Endodermal cell (in vitro differentiated cells): ENCODE measurements at regions not wholly inside any gene's neighbourhood (a gene's known extent, or its start where the extent isn't known, plus 50 kb on each side); places are given as distances from the start of the nearest gene placed in this dataset.

ENCODE experiments used
- DNase-seq: peaks from one replicate; pipeline ENCODE4 v3.0.0-alpha.2; 2017
- H3K27ac ChIP-seq: 2 replicates; pipeline ENCODE4 v1.5.1; 2013; ENCODE audit warnings: mild to moderate bottlenecking, low read depth, low read length, moderate library complexity
- H3K27me3 ChIP-seq: 2 replicates; pipeline ENCODE4 v1.6.1; 2013; ENCODE audit warnings: mild to moderate bottlenecking, low read length, moderate library complexity; ENCODE audit not compliant: insufficient read depth, control insufficient read depth, poor library complexity, severe bottlenecking
- H3K36me3 ChIP-seq: 2 replicates; pipeline ENCODE4 v1.7.0; 2013; ENCODE audit warnings: mild to moderate bottlenecking, low read length, moderate library complexity; ENCODE audit not compliant: control insufficient read depth, insufficient read depth
- H3K4me1 ChIP-seq: one replicate; pipeline ENCODE4 v1.7.0; 2013; ENCODE audit warnings: low read length; ENCODE audit not compliant: control insufficient read depth, insufficient read depth
- H3K4me3 ChIP-seq: 2 replicates; pipeline ENCODE4 v1.5.1; 2013; ENCODE audit warnings: mild to moderate bottlenecking, low read length, moderate library complexity
- H3K9ac ChIP-seq: 2 replicates; pipeline ENCODE4 v1.6.1; 2013; ENCODE audit warnings: mild to moderate bottlenecking, low read length, moderate library complexity; ENCODE audit not compliant: poor library complexity, severe bottlenecking; ENCODE audit errors: extremely low read depth
- H3K9me3 ChIP-seq: 2 replicates; pipeline ENCODE4 v1.6.1; 2013; ENCODE audit warnings: mild to moderate bottlenecking, low read length, moderate library complexity; ENCODE audit not compliant: control insufficient read depth
- H3K27ac Mint-ChIP-seq: 2 replicates; pipeline ENCODE4 v1.8.0; 2020; ENCODE audit warnings: mixed read lengths
- H3K27me3 Mint-ChIP-seq: 2 replicates; pipeline ENCODE4 v1.8.0; 2021; ENCODE audit warnings: mild to moderate bottlenecking, mixed read lengths; ENCODE audit not compliant: insufficient read depth
- H3K36me3 Mint-ChIP-seq: 2 replicates; pipeline ENCODE4 v1.8.0; 2020; ENCODE audit warnings: low read depth, mixed read lengths
- H3K4me1 Mint-ChIP-seq: 2 replicates; pipeline ENCODE4 v1.8.0; 2020; ENCODE audit warnings: mixed read lengths
- H3K4me3 Mint-ChIP-seq: 2 replicates; pipeline ENCODE4 v1.8.0; 2020; ENCODE audit warnings: mild to moderate bottlenecking, moderate library complexity, mixed read lengths
- H3K9me3 Mint-ChIP-seq: 2 replicates; pipeline ENCODE4 v1.8.0; 2020; ENCODE audit warnings: mild to moderate bottlenecking, mixed read lengths
- CTCF ChIP-seq: fragments of 200-600 bp; sonication (generic); conservative IDR thresholded peaks from 2 replicates; pipeline ENCODE4 v1.5.0; 2021; ENCODE audit warnings: antibody characterized with exemption, mild to moderate bottlenecking
- WGBS, 2 experiments: methylation state at CpG; one replicate each; pipeline versions ENCODE4 v1.1.5 to v1.1.7; 2013; ENCODE audit warnings: missing lambda C conversion rate in 2 of 2, mixed read lengths in 1 of 2; ENCODE audit not compliant: insufficient coverage in 1 of 2, insufficient read length in 1 of 2; 5-methylcytosine and 5-hydroxymethylcytosine counted together

DNA sequence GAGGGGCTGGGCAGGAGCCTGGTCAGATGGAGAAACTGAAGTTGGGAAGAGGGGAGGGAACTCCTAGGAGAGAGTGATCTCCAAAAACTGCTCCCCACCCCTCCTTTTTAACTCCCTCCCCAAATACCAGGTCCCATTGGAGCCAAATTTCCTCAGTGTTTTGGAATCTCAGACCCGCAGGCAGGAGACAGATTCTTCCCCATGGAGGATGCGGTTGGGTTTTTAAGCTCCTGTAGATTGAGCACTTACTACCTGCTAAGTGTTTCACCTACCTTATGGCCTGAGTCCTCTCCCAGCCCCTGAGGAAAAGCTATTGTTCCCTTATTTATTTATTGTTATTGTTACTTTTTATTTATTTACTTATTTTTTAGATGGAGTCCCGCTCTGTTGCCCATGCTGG is 73.2 kb downstream of the CEBPB start:
- Mint-ChIP-seq H3K9me3 (no peaks in the 10 kb centered on the region), H3K4me1 (peaks cover 17% of the 10 kb centered on the region), H3K27me3 (no peaks in the 10 kb centered on the region), H3K36me3 (no peaks in the 10 kb centered on the region), H3K4me3 (no peak overlapping the region), H3K27ac (no peak overlapping the region)
- H3K4me3 ChIP-seq, result no peak overlapping the region
- no peak for TF ChIP-seq CTCF
- H3K27ac ChIP-seq, result no peak overlapping the region
- H3K36me3 ChIP-seq, result no peaks in the 10 kb centered on the region
- DNase-seq, result no peak
- no peaks in the 10 kb centered on the region for H3K9me3 ChIP-seq
- no peak overlapping the region for H3K9ac ChIP-seq
- no peaks in the 10 kb centered on the region for H3K27me3 ChIP-seq
- no peaks in the 10 kb centered on the region for H3K4me1 ChIP-seq
- WGBS, 2 experiments, result 95 to 100% methylated on average over 1 to 3 of the region's 3 CpGs

GRCh38 chr20:50264534-50265145 is 74.0 kb downstream of the CEBPB start:
- WGBS, 2 experiments, result 91 to 97% methylated on average over 11 to 13 of the region's 13 CpGs
- Histone ChIP-seq H3K36me3 (no peaks in the 10 kb centered on the region), H3K9me3 (no peaks in the 10 kb centered on the region), H3K27me3 (no peaks in the 10 kb centered on the region), H3K9ac (no peak overlapping the region), H3K4me3 (no peak overlapping the region), H3K27ac (no peak overlapping the region), H3K4me1 (no peaks in the 10 kb centered on the region)
- Mint-ChIP-seq H3K36me3 (no peaks in the 10 kb centered on the region), H3K27ac (no peak overlapping the region), H3K27me3 (no peaks in the 10 kb centered on the region), H3K4me3 (no peak overlapping the region), H3K9me3 (no peaks in the 10 kb centered on the region), H3K4me1 (peaks cover 17% of the 10 kb centered on the region)
- no peak for TF ChIP-seq CTCF
- no peak for DNase-seq

GRCh38 chr20:50265245-50265946 is 74.8 kb downstream of the CEBPB start:
- Mint-ChIP-seq H3K9me3 (no peaks in the 10 kb centered on the region), H3K4me3 (no peak overlapping the region), H3K27ac (no peak overlapping the region), H3K27me3 (no peaks in the 10 kb centered on the region), H3K36me3 (no peaks in the 10 kb centered on the region), H3K4me1 (peaks cover 17% of the 10 kb centered on the region)
- no peaks in the 10 kb centered on the region for H3K4me1 ChIP-seq
- 90 to 94% methylated on average over 11 of the region's 12 CpGs for WGBS, 2 experiments
- TF ChIP-seq CTCF, result no peak
- no peak overlapping the region for H3K4me3 ChIP-seq
- no peaks in the 10 kb centered on the region for H3K36me3 ChIP-seq
- no peak overlapping the region for H3K27ac ChIP-seq
- H3K27me3 ChIP-seq, result no peaks in the 10 kb centered on the region
- DNase-seq, result no peak
- no peaks in the 10 kb centered on the region for H3K9me3 ChIP-seq
- no peak overlapping the region for H3K9ac ChIP-seq
